H9 (cell line): ENCODE measurements at regions not wholly inside any gene's neighbourhood (a gene's known extent, or its start where the extent isn't known, plus 50 kb on each side); places are given as distances from the start of the nearest gene placed in this dataset.

Experiments used
- DNase-seq: peaks from one replicate; pipeline ENCODE4 v3.0.0-alpha.2; 2017
- H2AFZ ChIP-seq: one replicate; pipeline ENCODE4 v1.6.1; 2013; ENCODE audit warnings: mild to moderate bottlenecking, low read length, control low read depth, moderate library complexity
- H2AK5ac ChIP-seq: 2 replicates; pipeline ENCODE4 v1.6.1; 2013; ENCODE audit warnings: low read length, control low read depth, mixed read lengths; ENCODE audit not compliant: insufficient read length
- H2BK120ac ChIP-seq: one replicate; pipeline ENCODE4 v1.6.1; 2013; ENCODE audit warnings: low read depth, mild to moderate bottlenecking, low read length, control low read depth, inconsistent platforms; ENCODE audit not compliant: poor library complexity, severe bottlenecking
- H2BK12ac ChIP-seq: 2 replicates; pipeline ENCODE4 v1.6.1; 2013; ENCODE audit warnings: low read length, control low read depth, mixed read lengths, low read depth; ENCODE audit not compliant: insufficient read length
- H2BK15ac ChIP-seq: 2 replicates; pipeline ENCODE4 v1.6.1; 2013; ENCODE audit warnings: low read depth, low read length, control low read depth
- H2BK20ac ChIP-seq: one replicate; pipeline ENCODE4 v1.6.1; 2013; ENCODE audit warnings: low read depth, mild to moderate bottlenecking, low read length, control low read depth, inconsistent platforms; ENCODE audit not compliant: poor library complexity, severe bottlenecking
- H2BK5ac ChIP-seq: 2 replicates; pipeline ENCODE4 v1.6.1; 2013; ENCODE audit warnings: low read length, control low read depth, mixed read lengths; ENCODE audit not compliant: insufficient read length
- H3K14ac ChIP-seq: 2 replicates; pipeline ENCODE4 v1.6.1; 2013; ENCODE audit warnings: low read length, control low read depth; ENCODE audit not compliant: insufficient read depth
- H3K18ac ChIP-seq: 2 replicates; pipeline ENCODE4 v1.6.1; 2013; ENCODE audit warnings: low read depth, mild to moderate bottlenecking, mixed read lengths, low read length, control low read depth; ENCODE audit not compliant: insufficient read length
- H3K23ac ChIP-seq: 2 replicates; pipeline ENCODE4 v1.6.1; 2013; ENCODE audit warnings: low read length, control low read depth, mixed read lengths, low read depth; ENCODE audit not compliant: insufficient read length
- H3K23me2 ChIP-seq: 2 replicates; pipeline ENCODE4 v1.6.1; 2013; ENCODE audit warnings: low read depth, mild to moderate bottlenecking, mixed read lengths, low read length, control low read depth; ENCODE audit not compliant: insufficient read length, poor library complexity, severe bottlenecking
- H3K27ac ChIP-seq: 2 replicates; pipeline ENCODE4 v1.5.1; 2013; ENCODE audit warnings: low read length, control low read depth, mixed read lengths, low read depth; ENCODE audit not compliant: insufficient read length
- H3K27me3 ChIP-seq: 2 replicates; pipeline ENCODE4 v1.6.1; 2013; ENCODE audit warnings: low read length, control low read depth, inconsistent platforms; ENCODE audit not compliant: insufficient read depth
- H3K4ac ChIP-seq: 2 replicates; pipeline ENCODE4 v1.6.1; 2013; ENCODE audit warnings: low read depth, mild to moderate bottlenecking, control low read depth, inconsistent platforms, low read length, moderate library complexity
- H3K4me1 ChIP-seq: 2 replicates; pipeline ENCODE4 v1.6.1; 2013; ENCODE audit warnings: low read length, control low read depth, inconsistent platforms; ENCODE audit not compliant: insufficient read depth
- H3K4me2 ChIP-seq: 2 replicates; pipeline ENCODE4 v1.6.1; 2013; ENCODE audit warnings: low read length, control low read depth, mixed read lengths; ENCODE audit not compliant: insufficient read length, insufficient read depth
- H3K56ac ChIP-seq: 2 replicates; pipeline ENCODE4 v1.6.1; 2013; ENCODE audit warnings: low read depth, mild to moderate bottlenecking, mixed read lengths, low read length, control low read depth; ENCODE audit not compliant: insufficient read length
- H3K79me1 ChIP-seq: 2 replicates; pipeline ENCODE4 v1.6.1; 2013; ENCODE audit warnings: low read depth, mild to moderate bottlenecking, moderate library complexity, low read length, control low read depth, inconsistent platforms; ENCODE audit not compliant: insufficient read depth, poor library complexity, severe bottlenecking
- H3K79me2 ChIP-seq: 2 replicates; pipeline ENCODE4 v1.6.1; 2013; ENCODE audit warnings: low read length, control low read depth, inconsistent platforms; ENCODE audit not compliant: insufficient read depth
- H3K9ac ChIP-seq: 2 replicates; pipeline ENCODE4 v1.6.1; 2013; ENCODE audit warnings: low read length, control low read depth, mixed read lengths; ENCODE audit not compliant: insufficient read length; ENCODE audit errors: extremely low read depth
- H3K9me3 ChIP-seq: one replicate; pipeline ENCODE4 v1.6.1; 2013; ENCODE audit warnings: low read depth, low read length, inconsistent platforms; ENCODE audit not compliant: control insufficient read depth
- H3T11ph ChIP-seq: one replicate; pipeline ENCODE4 v1.6.1; 2013; ENCODE audit warnings: mild to moderate bottlenecking, low read length, control low read depth, inconsistent platforms
- H4K20me1 ChIP-seq: one replicate; pipeline ENCODE4 v1.6.1; 2013; ENCODE audit not compliant: control insufficient read depth, insufficient read length, insufficient read depth
- H4K5ac ChIP-seq: 2 replicates; pipeline ENCODE4 v1.6.1; 2013; ENCODE audit warnings: low read depth, mild to moderate bottlenecking, mixed read lengths, low read length, control low read depth; ENCODE audit not compliant: insufficient read length
- H4K8ac ChIP-seq: replicated peaks from 2 replicates; pipeline ENCODE4 v1.6.1; 2013; ENCODE audit warnings: low read length, control low read depth, mixed read lengths, low read depth; ENCODE audit not compliant: insufficient read length
- H4K91ac ChIP-seq: 2 replicates; pipeline ENCODE4 v1.6.1; 2013; ENCODE audit warnings: low read depth, mild to moderate bottlenecking, moderate library complexity, mixed read lengths, low read length, control low read depth; ENCODE audit not compliant: insufficient read length
- H3K27ac Mint-ChIP-seq, 3 experiments: 2 replicates in 2 of 3; 3 replicates in 1 of 3; pipeline ENCODE4 v1.8.0; 2020 to 2021; ENCODE audit warnings: mixed read lengths in 3 of 3, mild to moderate bottlenecking in 1 of 3, moderate library complexity in 1 of 3
- H3K27me3 Mint-ChIP-seq: 2 replicates; pipeline ENCODE4 v1.8.0; 2021; ENCODE audit warnings: low read depth, mild to moderate bottlenecking, moderate library complexity, mixed read lengths
- H3K36me3 Mint-ChIP-seq, 3 experiments: 2 replicates in 2 of 3; 3 replicates in 1 of 3; pipeline ENCODE4 v1.8.0; 2020 to 2021; ENCODE audit warnings: low read depth in 3 of 3, mixed read lengths in 3 of 3; ENCODE audit not compliant: insufficient read depth in 1 of 3
- H3K4me1 Mint-ChIP-seq, 2 experiments: 2 replicates each; pipeline ENCODE4 v1.8.0; 2020; ENCODE audit warnings: mixed read lengths in 2 of 2
- H3K4me3 Mint-ChIP-seq, 2 experiments: 2 replicates in 1 of 2; 3 replicates in 1 of 2; pipeline ENCODE4 v1.8.0; 2020 to 2021; ENCODE audit warnings: mild to moderate bottlenecking in 2 of 2, mixed read lengths in 2 of 2, moderate library complexity in 1 of 2
- H3K9me3 Mint-ChIP-seq, 2 experiments: 2 replicates in 1 of 2; 3 replicates in 1 of 2; pipeline ENCODE4 v1.8.0; 2020; ENCODE audit warnings: mild to moderate bottlenecking in 2 of 2, mixed read lengths in 2 of 2, moderate library complexity in 1 of 2
- CTCF ChIP-seq: fragments of 200-600 bp; sonication (generic); conservative IDR thresholded peaks from 3 replicates; pipeline ENCODE4 v1.8.0; 2021; ENCODE audit warnings: antibody characterized with exemption, mild to moderate bottlenecking
- WGBS: extraction: QIAGEN DNeasy Blood & Tissue Kit; methylation state at CpG from one replicate; pipeline ENCODE4 v1.1.7; 2013; ENCODE audit warnings: missing lambda C conversion rate, low lambda C conversion rate, mixed read lengths; ENCODE audit not compliant: insufficient read length; ENCODE audit errors: extremely low coverage; 5-methylcytosine and 5-hydroxymethylcytosine counted together

- H3K14ac ChIP-seq: no peak overlapping the region
- no peak overlapping the region for H4K5ac ChIP-seq
- H2BK12ac ChIP-seq: no peak overlapping the region
- H3K27ac ChIP-seq: no peak overlapping the region
- H3K27me3 ChIP-seq: no peaks in the 10 kb centered on the region
- no peak overlapping the region for H3K56ac ChIP-seq
- WGBS: no CpG with 5 or more reads among the region's 4 CpGs
- no peaks in the 10 kb centered on the region for H3K79me2 ChIP-seq
- H3T11ph ChIP-seq: no peak overlapping the region
- H3K4me3 Mint-ChIP-seq: no peak overlapping the region
- no peak overlapping the region for H3K9ac ChIP-seq
- H3K9me3 ChIP-seq: no peaks in the 10 kb centered on the region
- no peak for TF ChIP-seq CTCF
- H2BK5ac ChIP-seq: no peak overlapping the region
- no peak overlapping the region for H2AFZ ChIP-seq
- H4K8ac ChIP-seq: no peak overlapping the region
- no peak overlapping the region for H3K23ac ChIP-seq
- H2BK15ac ChIP-seq: no peak overlapping the region
- no peak overlapping the region for H2AK5ac ChIP-seq
- no peak overlapping the region for H3K27ac Mint-ChIP-seq
- H3K27me3 Mint-ChIP-seq: no peaks in the 10 kb centered on the region; the same call in 1 of the 2 replicates
- no peak overlapping the region for H3K4me2 ChIP-seq
- DNase-seq: no peak
- no peaks in the 10 kb centered on the region for H3K79me1 ChIP-seq
- H4K91ac ChIP-seq: no peak overlapping the region
- no peaks in the 10 kb centered on the region for H4K20me1 ChIP-seq
- no peaks in the 10 kb centered on the region for H3K4me1 ChIP-seq
- peaks cover 0 to 5% (median 3%) of the 10 kb centered on the region in 3 experiments; a peak in 2 of 7 replicates for H3K36me3 Mint-ChIP-seq
- H3K18ac ChIP-seq: no peak overlapping the region
- peaks cover 6 to 12% of the 10 kb centered on the region in 2 experiments; a peak in 2 of 5 replicates for H3K9me3 Mint-ChIP-seq
- no peaks in the 10 kb centered on the region for H3K23me2 ChIP-seq
- peaks cover 0 to 3% of the 10 kb centered on the region in 2 experiments; a peak in 1 of 4 replicates for H3K4me1 Mint-ChIP-seq
- no peak overlapping the region for H2BK120ac ChIP-seq
- H3K4ac ChIP-seq: no peak overlapping the region
- no peak overlapping the region for H2BK20ac ChIP-seq
Measured at GRCh38 chr18:78199611-78200010, 780.0 kb upstream of the SALL3 start.
